Keratinocyte (primary cell): ENCODE measurements at regions not wholly inside any gene's neighbourhood (a gene's known extent, or its start where the extent isn't known, plus 50 kb on each side); places are given as distances from the start of the nearest gene placed in this dataset.

Source experiments
- DNase-seq: peaks from one replicate; pipeline ENCODE4 v3.0.0-alpha.2; 2011; ENCODE audit warnings: low read depth, missing footprints, low spot score
- FAIRE-seq: peaks from 2 replicates; lab custom pipeline; 2011; peaks lifted over from hg19 to GRCh38; lab: Jason Lieb, UNC
- H2AFZ ChIP-seq: 2 replicates; pipeline ENCODE4 v1.6.0; 2012; ENCODE audit warnings: low read length, control low read depth, inconsistent platforms; ENCODE audit not compliant: control insufficient read depth
- H3K27ac ChIP-seq: 2 replicates; pipeline ENCODE4 v1.5.1; 2011; ENCODE audit warnings: low read length; ENCODE audit not compliant: control insufficient read depth, insufficient read depth
- H3K27me3 ChIP-seq: 3 replicates; pipeline ENCODE4 v1.6.0; 2011; ENCODE audit warnings: low read length; ENCODE audit not compliant: control insufficient read depth, insufficient read depth; ENCODE audit errors: extremely low read depth
- H3K36me3 ChIP-seq, 2 experiments: 2 replicates in 1 of 2; 3 replicates in 1 of 2; pipeline ENCODE4 v1.5.1; 2011; ENCODE audit warnings: low read length in 2 of 2, mild to moderate bottlenecking in 1 of 2; ENCODE audit not compliant: control insufficient read depth in 2 of 2, insufficient read depth in 2 of 2; ENCODE audit errors: extremely low read depth in 1 of 2
- H3K4me1 ChIP-seq: 3 replicates; pipeline ENCODE4 v1.5.1; 2011; ENCODE audit warnings: low read length; ENCODE audit not compliant: control insufficient read depth, insufficient read depth; ENCODE audit errors: extremely low read depth
- H3K4me2 ChIP-seq: 3 replicates; pipeline ENCODE4 v1.6.0; 2011; ENCODE audit warnings: low read depth, low read length; ENCODE audit not compliant: control insufficient read depth, insufficient read depth; ENCODE audit errors: extremely low read depth
- H3K4me3 ChIP-seq, 3 experiments: fragments of 200-600 bp in 1 of 3; sonication (generic) in 1 of 3; 2 replicates in 2 of 3; 3 replicates in 1 of 3; pipeline ENCODE4 v1.5.1; 2011 to 2016; ENCODE audit warnings: low read length in 3 of 3, mild to moderate bottlenecking in 3 of 3, control low read depth in 2 of 3, inconsistent platforms in 1 of 3, low read depth in 1 of 3, mixed read lengths in 1 of 3, mixed run types in 1 of 3, moderate library complexity in 1 of 3; ENCODE audit not compliant: control insufficient read depth in 2 of 3, insufficient read depth in 2 of 3; ENCODE audit errors: extremely low read depth in 1 of 3
- H3K79me2 ChIP-seq: 2 replicates; pipeline ENCODE4 v1.6.0; 2012; ENCODE audit warnings: low read length; ENCODE audit not compliant: control insufficient read depth, insufficient read depth
- H3K9ac ChIP-seq: 3 replicates; pipeline ENCODE4 v1.6.0; 2011; ENCODE audit warnings: low read length; ENCODE audit not compliant: control insufficient read depth, insufficient read depth; ENCODE audit errors: extremely low read depth
- H3K9me1 ChIP-seq: 3 replicates; pipeline ENCODE4 v1.6.0; 2011; ENCODE audit warnings: low read length; ENCODE audit not compliant: control insufficient read depth, insufficient read depth; ENCODE audit errors: extremely low read depth
- H3K9me3 ChIP-seq: 2 replicates; pipeline ENCODE4 v1.5.1; 2012; ENCODE audit warnings: low read depth, low read length; ENCODE audit not compliant: control insufficient read depth
- H4K20me1 ChIP-seq: 3 replicates; pipeline ENCODE4 v1.6.0; 2011; ENCODE audit warnings: low read length; ENCODE audit not compliant: control insufficient read depth, insufficient read depth; ENCODE audit errors: extremely low read depth
- EZH2 ChIP-seq: IDR thresholded peaks from one replicate; pipeline ENCODE4 v1.6.1; 2012; ENCODE audit warnings: inconsistent platforms, mild to moderate bottlenecking, low read length, moderate library complexity
- dilution Hi-C: fragments of 300-500 bp; cut with MboI; formaldehyde crosslinking; loops from one replicate; pipeline ENCODE4 v1.7.0; 2020; ENCODE audit warnings: low sequenced_read_pairs; ENCODE audit not compliant: extremely low pct_ligation_motif_present
- TF ChIP-seq, protein P1 (sequence below), 3 experiments: IDR thresholded peaks in 1 of 3; conservative IDR thresholded peaks in 1 of 3; optimal IDR thresholded peaks in 1 of 3; 2 replicates in 2 of 3; 3 replicates in 1 of 3; pipeline versions ENCODE3 to v1.5.1; 2011; ENCODE audit warnings: low read length in 3 of 3, mild to moderate bottlenecking in 3 of 3, moderate library complexity in 2 of 3, control low read depth in 1 of 3, inconsistent platforms in 1 of 3; ENCODE audit not compliant: insufficient read depth in 2 of 3; ENCODE audit errors: extremely low read depth in 1 of 3

DNA sequence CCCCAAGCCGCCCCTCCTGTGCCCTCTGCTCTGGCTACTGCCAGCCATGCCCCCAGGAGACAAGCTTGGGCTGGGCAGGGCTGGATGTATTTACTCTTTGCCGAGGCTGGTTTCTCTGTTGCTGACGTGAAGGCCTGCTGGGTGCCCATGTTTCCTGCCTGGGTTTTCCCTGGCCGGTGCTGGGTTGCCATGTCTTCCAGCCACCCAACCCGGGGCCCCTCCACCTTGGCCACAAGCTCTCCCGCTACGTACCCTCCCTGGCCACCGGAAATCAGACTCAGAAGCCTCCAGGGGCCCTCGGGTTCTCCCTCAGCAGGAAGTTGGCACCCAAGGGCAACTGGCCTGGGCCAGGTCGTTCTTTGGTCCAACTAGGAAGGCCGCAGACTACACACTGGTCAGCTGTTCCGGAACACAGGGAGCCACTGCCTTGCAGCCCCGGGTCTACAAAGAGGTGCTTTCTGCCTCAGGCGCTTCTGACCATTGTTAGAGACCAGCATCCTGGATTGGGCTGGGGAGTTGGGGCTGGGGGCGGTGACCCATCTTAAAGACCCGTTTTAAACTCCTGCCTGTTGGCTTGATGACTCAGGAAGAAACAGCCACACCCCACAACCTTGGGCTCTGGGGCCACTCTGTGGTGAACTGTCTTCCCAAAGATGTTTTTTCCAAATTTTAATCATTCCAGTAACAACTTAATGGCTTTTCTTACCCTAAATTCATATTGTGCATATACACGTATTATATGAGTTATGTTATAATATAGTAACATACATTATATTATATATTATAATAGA lies 71.2 kb upstream of the RUNX3 start:
- H3K27me3 ChIP-seq: peaks cover 15% of the 10 kb centered on the region
- no peak overlapping the region for H3K4me2 ChIP-seq
- H3K9ac ChIP-seq: no peak overlapping the region
- dilution Hi-C loops: no loop called here
- H2AFZ ChIP-seq: no peak overlapping the region
- H3K27ac ChIP-seq: no peak overlapping the region
- H3K79me2 ChIP-seq: no peaks in the 10 kb centered on the region
- H3K4me3 ChIP-seq: no peak overlapping the region
- no peaks in the 10 kb centered on the region for H3K4me1 ChIP-seq
- H3K9me3 ChIP-seq: no peaks in the 10 kb centered on the region
- FAIRE-seq (no peak), DNase-seq (no peak)
- no peaks in the 10 kb centered on the region for H3K9me1 ChIP-seq
- no peaks in the 10 kb centered on the region for H4K20me1 ChIP-seq
- no peak for TF ChIP-seq EZH2
- TF ChIP-seq, protein P1, sequence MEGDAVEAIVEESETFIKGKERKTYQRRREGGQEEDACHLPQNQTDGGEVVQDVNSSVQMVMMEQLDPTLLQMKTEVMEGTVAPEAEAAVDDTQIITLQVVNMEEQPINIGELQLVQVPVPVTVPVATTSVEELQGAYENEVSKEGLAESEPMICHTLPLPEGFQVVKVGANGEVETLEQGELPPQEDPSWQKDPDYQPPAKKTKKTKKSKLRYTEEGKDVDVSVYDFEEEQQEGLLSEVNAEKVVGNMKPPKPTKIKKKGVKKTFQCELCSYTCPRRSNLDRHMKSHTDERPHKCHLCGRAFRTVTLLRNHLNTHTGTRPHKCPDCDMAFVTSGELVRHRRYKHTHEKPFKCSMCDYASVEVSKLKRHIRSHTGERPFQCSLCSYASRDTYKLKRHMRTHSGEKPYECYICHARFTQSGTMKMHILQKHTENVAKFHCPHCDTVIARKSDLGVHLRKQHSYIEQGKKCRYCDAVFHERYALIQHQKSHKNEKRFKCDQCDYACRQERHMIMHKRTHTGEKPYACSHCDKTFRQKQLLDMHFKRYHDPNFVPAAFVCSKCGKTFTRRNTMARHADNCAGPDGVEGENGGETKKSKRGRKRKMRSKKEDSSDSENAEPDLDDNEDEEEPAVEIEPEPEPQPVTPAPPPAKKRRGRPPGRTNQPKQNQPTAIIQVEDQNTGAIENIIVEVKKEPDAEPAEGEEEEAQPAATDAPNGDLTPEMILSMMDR (optimal IDR thresholded peaks at IDR 0.05 in 1 of 3, IDR thresholded peaks at IDR 0.05 in 1 of 3, conservative IDR thresholded peaks at IDR 0.05 in 1 of 3; ENCODE audit: extremely low read depth in 1 of 3, insufficient read depth in 2 of 3, low read length in 3 of 3): no peak
- H3K36me3 ChIP-seq: no peaks in the 10 kb centered on the region

DNA sequence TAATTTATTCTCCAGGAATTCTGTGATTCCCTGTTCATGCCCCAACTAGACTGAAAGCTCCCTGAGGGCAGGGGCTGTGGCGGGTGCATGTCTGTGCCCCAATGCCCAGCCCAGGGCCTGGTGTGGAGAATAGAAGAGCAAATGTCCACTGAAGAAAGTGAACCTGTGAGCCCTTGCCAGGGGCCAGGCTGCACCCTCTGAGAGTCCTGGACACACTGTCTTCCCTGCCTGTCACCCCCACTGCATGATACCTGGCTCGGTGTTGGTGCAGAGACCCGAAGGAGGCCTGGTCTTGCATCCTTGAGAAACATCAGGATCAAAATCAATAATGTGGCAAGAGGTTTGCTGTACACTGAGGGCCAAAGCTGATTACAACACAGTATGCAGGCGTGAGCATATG lies 69.8 kb upstream of the RUNX3 start:
- dilution Hi-C loops: no loop called here
- H3K27ac ChIP-seq: no peak overlapping the region
- FAIRE-seq: no peak

More for the DNA sequence above, 69.8 kb upstream of the RUNX3 start:
- no peaks in the 10 kb centered on the region for H3K9me3 ChIP-seq
- H3K4me2 ChIP-seq: no peak overlapping the region
- no peaks in the 10 kb centered on the region for H3K9me1 ChIP-seq
- H3K4me3 ChIP-seq: no peak overlapping the region
- H3K79me2 ChIP-seq: no peaks in the 10 kb centered on the region
- no peak overlapping the region for H2AFZ ChIP-seq
- H3K9ac ChIP-seq: no peak overlapping the region
- no peaks in the 10 kb centered on the region for H3K36me3 ChIP-seq
- DNase-seq: no peak
- TF ChIP-seq, protein P1 (optimal IDR thresholded peaks at IDR 0.05 in 1 of 3, IDR thresholded peaks at IDR 0.05 in 1 of 3, conservative IDR thresholded peaks at IDR 0.05 in 1 of 3; ENCODE audit: extremely low read depth in 1 of 3, insufficient read depth in 2 of 3, low read length in 3 of 3): no peak
- TF ChIP-seq EZH2: no peak
- peaks cover 2% of the 10 kb centered on the region for H3K27me3 ChIP-seq
- no peaks in the 10 kb centered on the region for H3K4me1 ChIP-seq
- H4K20me1 ChIP-seq: no peaks in the 10 kb centered on the region
